GM12878 (cell line): ENCODE measurements at regions not wholly inside any gene's neighbourhood (a gene's known extent, or its start where the extent isn't known, plus 50 kb on each side); places are given as distances from the start of the nearest gene placed in this dataset.

Source experiments
- ATAC-seq: fragments of 200-7000 bp; cut with Tn5 transposase; 3 replicates; pipeline ENCODE4 v1.9.1; 2020; ENCODE audit warnings: mild to moderate bottlenecking, moderate library complexity
- BruUV-seq: library from RNA; stranded (reverse); fragments of 400-500 nt; replicated peaks from 2 replicates; lab custom pipeline; 2021; lab: Mats Ljungman, UMichigan
- CTCF ChIA-PET: fragments of 300-600 bp; sonication (Branson Sonifier 250); formaldehyde crosslinking; extraction: SDS; loops from one replicate; lab custom pipeline; 2021; ENCODE audit warnings: inconsistent platforms; lab: Yijun Ruan, JAX
- POLR2A ChIA-PET: fragments of 350-600 bp; formaldehyde crosslinking; extraction: SDS; loops from one replicate; lab custom pipeline; 2021; ENCODE audit warnings: inconsistent platforms; lab: Charles Lee
- RAD21 ChIA-PET: fragments of 300-600 bp; sonication (Branson Sonifier 250); formaldehyde crosslinking; loops from one replicate; lab custom pipeline; 2023; ENCODE audit warnings: antibody characterized with exemption; ENCODE audit not compliant: unreplicated experiment; lab: Charles Lee
- SMC1A ChIA-PET: fragments of 300-600 bp; sonication (Branson Sonifier 250); formaldehyde crosslinking; loops from one replicate; lab custom pipeline; 2023; ENCODE audit not compliant: unreplicated experiment, uncharacterized antibody; lab: Charles Lee
- DNase-seq: peaks from one replicate; pipeline ENCODE4 v3.0.0-alpha.2; 2011; ENCODE audit warnings: low read depth, low spot score
- FAIRE-seq: peaks from 3 replicates; lab custom pipeline; 2011; peaks lifted over from hg19 to GRCh38; lab: Jason Lieb, UNC
- H2AFZ ChIP-seq: 2 replicates; pipeline ENCODE4 v1.6.0; 2011; ENCODE audit warnings: low read depth, low read length, control low read depth; ENCODE audit not compliant: control insufficient read depth
- H3K27ac ChIP-seq: 2 replicates; pipeline ENCODE4 v1.5.1; 2011; ENCODE audit warnings: control low read depth; ENCODE audit not compliant: control insufficient read depth, insufficient read depth
- H3K27me3 ChIP-seq, 2 experiments: replicated peaks in 1 of 2; 2 replicates each; pipeline versions ENCODE4 v1.6.0 to v1.6.1; 2011; ENCODE audit warnings: low read length in 1 of 2; ENCODE audit not compliant: control insufficient read depth in 2 of 2, insufficient read depth in 2 of 2
- H3K36me3 ChIP-seq, 2 experiments: 2 replicates each; pipeline ENCODE4 v1.5.1; 2011; ENCODE audit warnings: low read length in 1 of 2; ENCODE audit not compliant: control insufficient read depth in 2 of 2, insufficient read depth in 2 of 2
- H3K4me1 ChIP-seq: 2 replicates; pipeline ENCODE4 v1.6.1; 2011; ENCODE audit warnings: mild to moderate bottlenecking, low read length, moderate library complexity, mixed read lengths; ENCODE audit not compliant: control insufficient read depth, insufficient read depth
- H3K4me2 ChIP-seq: 2 replicates; pipeline ENCODE4 v1.6.0; 2011; ENCODE audit warnings: control low read depth; ENCODE audit not compliant: control insufficient read depth, insufficient read depth
- H3K4me3 ChIP-seq: fragments of 200-600 bp; sonication (generic); 2 replicates; pipeline ENCODE4 v1.5.1; 2016
- H3K79me2 ChIP-seq: 2 replicates; pipeline ENCODE4 v1.6.0; 2011; ENCODE audit warnings: low read length; ENCODE audit not compliant: control insufficient read depth, insufficient read depth
- H3K9ac ChIP-seq: 2 replicates; pipeline ENCODE4 v1.8.0; 2011; ENCODE audit warnings: low read length, control low read depth, mixed read lengths; ENCODE audit not compliant: control insufficient read depth, insufficient read depth
- H3K9me3 ChIP-seq: replicated peaks from 3 replicates; pipeline ENCODE4 v1.5.1; 2011; ENCODE audit warnings: mild to moderate bottlenecking, low read length; ENCODE audit not compliant: control insufficient read depth, insufficient read depth
- H4K20me1 ChIP-seq: 2 replicates; pipeline ENCODE4 v1.6.0; 2011; ENCODE audit not compliant: control insufficient read depth, insufficient read depth
- FOXK2 ChIP-seq: fragments of 450-650 bp; IDR thresholded peaks from 2 replicates; pipeline ENCODE4 v1.6.1; 2017; ENCODE audit warnings: mild to moderate bottlenecking, moderate library complexity
- GABPA ChIP-seq: IDR thresholded peaks from 2 replicates; pipeline ENCODE4 v1.6.1; 2014; ENCODE audit warnings: antibody characterized with exemption, low read depth, mild to moderate bottlenecking, inconsistent platforms
- MYC ChIP-seq: IDR thresholded peaks from 2 replicates; pipeline ENCODE4 v1.6.1; 2011; ENCODE audit warnings: mild to moderate bottlenecking, low read length, moderate library complexity, inconsistent platforms; ENCODE audit not compliant: insufficient read depth, insufficient replicate concordance, insufficient read length, severe bottlenecking
- NFIC ChIP-seq: IDR thresholded peaks from 2 replicates; pipeline ENCODE4 v1.6.1; 2012; ENCODE audit warnings: low read depth, mild to moderate bottlenecking, inconsistent platforms, low read length, moderate library complexity
- NFXL1 ChIP-seq: fragments of 450-650 bp; IDR thresholded peaks from 2 replicates; pipeline ENCODE4 v1.6.1; 2017; ENCODE audit warnings: antibody characterized with exemption, mild to moderate bottlenecking, borderline replicate concordance
- NFYA ChIP-seq: IDR thresholded peaks from 2 replicates; pipeline ENCODE4 v1.6.1; 2011; ENCODE audit warnings: low read depth, mild to moderate bottlenecking, low read length, improper control_type of control experiment, borderline replicate concordance
- NFYB ChIP-seq: IDR thresholded peaks from 2 replicates; pipeline ENCODE4 v1.6.1; 2011; ENCODE audit warnings: low read depth, mild to moderate bottlenecking, low read length, improper control_type of control experiment, moderate library complexity; ENCODE audit not compliant: insufficient read depth
- NR2F1 ChIP-seq: fragments of 450-650 bp; conservative IDR thresholded peaks from 2 replicates; pipeline ENCODE4 v1.6.1; 2017; ENCODE audit warnings: mild to moderate bottlenecking
- PAX5 ChIP-seq: IDR thresholded peaks from 2 replicates; pipeline ENCODE4 v1.6.1; 2011; ENCODE audit warnings: low read depth, low read length, borderline replicate concordance
- POLR2A ChIP-seq: IDR thresholded peaks from 2 replicates; pipeline ENCODE4 v1.6.1; 2011; ENCODE audit warnings: low read depth, mild to moderate bottlenecking, low read length
- PRDM15 ChIP-seq: fragments of 450-650 bp; formaldehyde crosslinking; IDR thresholded peaks from 2 replicates; pipeline ENCODE4 v1.4.0; 2020; ENCODE audit warnings: mild to moderate bottlenecking, moderate library complexity
- RELA ChIP-seq: fragments of 450-650 bp; IDR thresholded peaks from 2 replicates; pipeline ENCODE4 v1.8.0; 2014; ENCODE audit warnings: borderline replicate concordance; ENCODE audit not compliant: partially characterized antibody
- REST ChIP-seq: IDR thresholded peaks from 2 replicates; pipeline ENCODE4 v1.6.1; 2012; ENCODE audit warnings: mild to moderate bottlenecking, low read depth, low read length
- RFX5 ChIP-seq: IDR thresholded peaks from 2 replicates; pipeline ENCODE4 v1.6.1; 2011; ENCODE audit warnings: low read depth, low read length, improper control_type of control experiment
- SMAD5 ChIP-seq: IDR thresholded peaks from 2 replicates; pipeline ENCODE4 v1.6.1; 2016; ENCODE audit warnings: antibody characterized with exemption, low read depth
- ZNF24 ChIP-seq: fragments of 450-650 bp; IDR thresholded peaks from 2 replicates; pipeline ENCODE4 v1.6.1; 2017; ENCODE audit warnings: antibody characterized with exemption, mild to moderate bottlenecking
- WGBS: methylation state at CpG from one replicate; pipeline ENCODE4 v1.1.6; 2016; ENCODE audit warnings: low lambda C conversion rate; ENCODE audit not compliant: insufficient replicate concordance, insufficient coverage; ENCODE audit errors: missing lambda C conversion rate; 5-methylcytosine and 5-hydroxymethylcytosine counted together
- in situ Hi-C: fragments of 300-500 bp; cut with MboI; formaldehyde crosslinking; loops from 9 replicates; pipeline ENCODE4 v1.14.3; 2018; ENCODE audit warnings: mixed read lengths
- intact Hi-C: fragments of 100-400 bp; cut with micrococcal nuclease; formaldehyde crosslinking; loops from one replicate; pipeline ENCODE4 v1.14.2; 2022; ENCODE audit not compliant: unreplicated experiment
- TF ChIP-seq, protein P1 (sequence below): fragments of 150-350 bp; IDR thresholded peaks from 2 replicates; pipeline ENCODE4 v1.6.1; 2014; ENCODE audit warnings: mild to moderate bottlenecking, low read depth, low read length

- BruUV-seq = no TSS peak
- 48% methylated on average over 4 of the region's 4 CpGs for WGBS
- H3K9me3 ChIP-seq = no peaks in the 10 kb centered on the region
- ChIA-PET RAD21 (no interaction called here), POLR2A (no interaction called here), SMC1A (interaction anchor here (0.6 to 1.6 kb wide), 4 partner anchors 17 to 466 kb away, joined by 3 to 9 read pairs (median 3); no protein-coding TSS in a partner anchor), CTCF (interaction anchor here (1.2 kb wide), 1 partner anchor 21 kb away, joined by 3 read pairs; no protein-coding TSS in a partner anchor)
- in situ Hi-C loops = no loop called here
- no peak overlapping the region for H3K9ac ChIP-seq
- ATAC-seq (no peak), FAIRE-seq (no peak), DNase-seq (no peak)
- H3K4me2 ChIP-seq = no peak overlapping the region
- H3K4me3 ChIP-seq = no peak overlapping the region
- H3K4me1 ChIP-seq = no peaks in the 10 kb centered on the region
- no peak overlapping the region for H2AFZ ChIP-seq
- intact Hi-C loops = no loop called here
- no peaks in the 10 kb centered on the region for H3K36me3 ChIP-seq
- no peaks in the 10 kb centered on the region for H3K27me3 ChIP-seq
- H3K79me2 ChIP-seq = no peaks in the 10 kb centered on the region
- no peaks in the 10 kb centered on the region for H4K20me1 ChIP-seq
- H3K27ac ChIP-seq = no peak overlapping the region
- no peak for TF ChIP-seq PRDM15 (CRISPR knock-in tag)
- no peak for TF ChIP-seq NR2F1
- no peak for TF ChIP-seq RELA
- no peak for TF ChIP-seq GABPA
- no peak for TF ChIP-seq FOXK2
- no peak for TF ChIP-seq ZNF24
- TF ChIP-seq POLR2A = no peak
- no peak for TF ChIP-seq MYC
- TF ChIP-seq NFXL1 = no peak
- no peak for TF ChIP-seq NFYA
- TF ChIP-seq NFYB = no peak
- no peak for TF ChIP-seq NFIC
- TF ChIP-seq PAX5 = no peak
- TF ChIP-seq, protein P1, sequence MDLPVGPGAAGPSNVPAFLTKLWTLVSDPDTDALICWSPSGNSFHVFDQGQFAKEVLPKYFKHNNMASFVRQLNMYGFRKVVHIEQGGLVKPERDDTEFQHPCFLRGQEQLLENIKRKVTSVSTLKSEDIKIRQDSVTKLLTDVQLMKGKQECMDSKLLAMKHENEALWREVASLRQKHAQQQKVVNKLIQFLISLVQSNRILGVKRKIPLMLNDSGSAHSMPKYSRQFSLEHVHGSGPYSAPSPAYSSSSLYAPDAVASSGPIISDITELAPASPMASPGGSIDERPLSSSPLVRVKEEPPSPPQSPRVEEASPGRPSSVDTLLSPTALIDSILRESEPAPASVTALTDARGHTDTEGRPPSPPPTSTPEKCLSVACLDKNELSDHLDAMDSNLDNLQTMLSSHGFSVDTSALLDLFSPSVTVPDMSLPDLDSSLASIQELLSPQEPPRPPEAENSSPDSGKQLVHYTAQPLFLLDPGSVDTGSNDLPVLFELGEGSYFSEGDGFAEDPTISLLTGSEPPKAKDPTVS = no peak
- TF ChIP-seq SMAD5 = no peak
- TF ChIP-seq REST = no peak
- TF ChIP-seq RFX5 = no peak
Observed at GRCh38 chr12:75564852-75565251, 53.4 kb upstream of the KRR1 start.
